Heart right ventricle (tissue), 16 donors: ENCODE measurements at regions not wholly inside any gene's neighbourhood (a gene's known extent, or its start where the extent isn't known, plus 50 kb on each side); places are given as distances from the start of the nearest gene placed in this dataset.

ENCODE experiments used
- ATAC-seq, 8 donors: fragments of 200-7000 bp; cut with Tn5 transposase; one replicate each; pipeline ENCODE4 v1.9.1; 2020; ENCODE audit warnings: mild to moderate bottlenecking in 8 of 8, moderate library complexity in 8 of 8, moderate number of reproducible peaks in 1 of 8
- DNase-seq, 2 donors: peaks; one replicate each; pipeline ENCODE4 v3.0.0-alpha.2; 2020
- H3K27ac ChIP-seq, 10 donors: fragments of 200-600 bp; sonication (generic) in 2 of 10; one replicate each; pipeline versions ENCODE4 v1.5.0 to v1.8.0; 2020 to 2022; ENCODE audit warnings: mild to moderate bottlenecking in 3 of 10
- H3K27me3 ChIP-seq, 7 donors: fragments of 200-600 bp; one replicate each; pipeline ENCODE4 v1.8.0; 2021 to 2022; ENCODE audit warnings: mild to moderate bottlenecking in 2 of 7
- H3K36me3 ChIP-seq, 9 donors: fragments of 200-600 bp; sonication (generic) in 1 of 9; one replicate each; pipeline versions ENCODE4 v1.5.0 to v1.8.0; 2020 to 2022; ENCODE audit warnings: mild to moderate bottlenecking in 2 of 9
- H3K4me1 ChIP-seq, 9 donors: fragments of 200-600 bp; sonication (generic) in 1 of 9; one replicate each; pipeline versions ENCODE4 v1.5.0 to v1.8.0; 2020 to 2022; ENCODE audit warnings: mild to moderate bottlenecking in 4 of 9
- H3K4me3 ChIP-seq, 10 donors: fragments of 200-600 bp; sonication (generic) in 2 of 10; one replicate each; pipeline versions ENCODE4 v1.5.0 to v1.8.0; 2020 to 2022; ENCODE audit warnings: mild to moderate bottlenecking in 7 of 10, moderate library complexity in 2 of 10
- H3K9me3 ChIP-seq, 11 donors: fragments of 200-600 bp in 10 of 11; sonication (generic) in 2 of 11; one replicate each; pipeline versions ENCODE4 v1.5.0 to v1.8.0; 2013 to 2022; ENCODE audit warnings: mild to moderate bottlenecking in 2 of 11, control low read depth in 1 of 11, moderate library complexity in 1 of 11
- WGBS, 2 donors: extraction: QIAGEN DNeasy Blood & Tissue Kit; methylation state at CpG; one replicate each; pipeline ENCODE4 v1.1.7; 2013; ENCODE audit warnings: inconsistent platforms in 1 of 2; 5-methylcytosine and 5-hydroxymethylcytosine counted together
- intact Hi-C, 10 donors: fragments of 100-400 bp; cut with DNase I; formaldehyde crosslinking; loops; one replicate each; pipeline versions ENCODE4 v1.11.1 to v1.14.2; 2022
- TF ChIP-seq, protein P1 (sequence below), 9 donors: fragments of 200-600 bp; sonication (generic) in 2 of 9; IDR thresholded peaks; one replicate each; pipeline versions ENCODE4 v1.5.0 to v1.8.0; 2021 to 2022; ENCODE audit warnings: antibody characterized with exemption in 9 of 9, mild to moderate bottlenecking in 5 of 9, moderate library complexity in 1 of 9
- donor health status: Arrhythmogenic right ventricular cardiomyopathy.
- donor health status: ischemic (EF 13 %, LVEDD 7.1; RV severe dilation, severe dysfunction).
- donor health status: healthy with polysubstance abuse.
- donor health status: DM: no; HTN: yes; CAD: no.
- donor health status: DM: no; HTN: no; CAD: no.
- donor health status: ischemic (EF 25% LVEDD 6.9; RV normal size, moderate dysfunction).
- donor health status: ischemic (EF 25% LVEDD 5.7; RV mildly dilated, moderate dysfunction).
- donor health status: healthy.
- donor health status: DM: yes; HTN: yes; CAD: no.
- donor health status: Ischemic cardiomyopathy.
- donor health status: ischemic (EF 35%, LVEDD 5.7; RV mildly dilated, moderate dysfunction).
- donor health status: nonischemic (EF 11% LVEDD 7.7; RV severe dilation, severe dysfunction).
- donor health status: DM: yes; HTN: yes; CAD: no.
- donor health status: PGD.
- donor health status: ischemic (EF 29% LVEDD 5.4; RV normal size, mild dysfunction).
- donor health status: nonischemic (EF 23%, LVEDD 6.1; RV moderate dilation, normal function).

- 60 to 64% methylated on average over 2 of the region's 2 CpGs for WGBS, 2 donors
- no peak overlapping the region for H3K27ac ChIP-seq
- intact Hi-C loops: no loop called here
- TF ChIP-seq, protein P1, sequence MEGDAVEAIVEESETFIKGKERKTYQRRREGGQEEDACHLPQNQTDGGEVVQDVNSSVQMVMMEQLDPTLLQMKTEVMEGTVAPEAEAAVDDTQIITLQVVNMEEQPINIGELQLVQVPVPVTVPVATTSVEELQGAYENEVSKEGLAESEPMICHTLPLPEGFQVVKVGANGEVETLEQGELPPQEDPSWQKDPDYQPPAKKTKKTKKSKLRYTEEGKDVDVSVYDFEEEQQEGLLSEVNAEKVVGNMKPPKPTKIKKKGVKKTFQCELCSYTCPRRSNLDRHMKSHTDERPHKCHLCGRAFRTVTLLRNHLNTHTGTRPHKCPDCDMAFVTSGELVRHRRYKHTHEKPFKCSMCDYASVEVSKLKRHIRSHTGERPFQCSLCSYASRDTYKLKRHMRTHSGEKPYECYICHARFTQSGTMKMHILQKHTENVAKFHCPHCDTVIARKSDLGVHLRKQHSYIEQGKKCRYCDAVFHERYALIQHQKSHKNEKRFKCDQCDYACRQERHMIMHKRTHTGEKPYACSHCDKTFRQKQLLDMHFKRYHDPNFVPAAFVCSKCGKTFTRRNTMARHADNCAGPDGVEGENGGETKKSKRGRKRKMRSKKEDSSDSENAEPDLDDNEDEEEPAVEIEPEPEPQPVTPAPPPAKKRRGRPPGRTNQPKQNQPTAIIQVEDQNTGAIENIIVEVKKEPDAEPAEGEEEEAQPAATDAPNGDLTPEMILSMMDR (IDR thresholded peaks at IDR 0.05): no peak
- no peak overlapping the region for H3K4me3 ChIP-seq
- H3K9me3 ChIP-seq: no peaks in the 10 kb centered on the region
- peaks cover 0 to 15% (median 0%) of the 10 kb centered on the region in 9 donors for H3K4me1 ChIP-seq
- H3K27me3 ChIP-seq: no peaks in the 10 kb centered on the region
- ATAC-seq (peak in 1 of 8 donors; percentile 44), DNase-seq (no peak)
- no peaks in the 10 kb centered on the region for H3K36me3 ChIP-seq
These were observed 344.4 kb upstream of the CCDC196 start for GRCh38 chr14:66141733-66142132.

DNA sequence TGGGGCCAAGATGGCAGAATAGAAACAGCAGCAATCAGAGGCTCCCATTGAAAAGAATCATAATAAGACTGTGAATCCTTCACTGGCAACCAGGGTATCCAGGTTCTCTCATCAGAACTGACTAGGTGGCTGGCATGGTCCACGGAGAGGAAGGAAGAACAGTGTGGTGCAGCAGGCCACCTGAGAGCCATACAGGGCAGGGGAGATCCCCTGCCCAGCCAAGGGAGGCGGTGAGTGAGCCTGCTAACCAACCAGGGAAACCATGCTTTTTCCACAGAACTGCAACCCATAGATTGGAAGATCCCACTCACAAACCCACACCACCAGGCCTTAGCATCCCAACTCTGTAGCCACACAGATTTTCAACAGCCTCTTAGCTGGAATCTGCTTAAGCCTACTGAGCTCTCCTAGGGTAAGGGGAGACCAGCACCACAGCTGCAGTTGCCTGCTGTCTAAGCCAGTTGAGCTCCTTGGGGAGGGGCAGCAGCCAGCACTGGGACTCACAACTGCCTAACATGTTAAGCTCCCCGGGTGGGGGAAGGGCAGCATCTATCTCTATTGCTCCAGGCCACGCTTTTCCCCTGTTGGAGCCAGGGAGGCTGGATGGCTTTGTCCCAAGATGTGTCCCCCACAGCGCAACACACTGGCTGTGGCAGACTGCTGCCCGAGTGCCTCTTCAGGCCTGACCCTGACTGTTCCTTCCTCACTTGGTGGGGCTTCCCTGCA, 342.6 kb upstream of the CCDC196 start:
- Histone ChIP-seq H3K27me3 (no peaks in the 10 kb centered on the region), H3K4me1 (peaks cover 0 to 15% (median 0%) of the 10 kb centered on the region in 9 donors), H3K9me3 (peaks cover 0 to 3% (median 0%) of the 10 kb centered on the region in 11 donors), H3K36me3 (no peaks in the 10 kb centered on the region), H3K27ac (no peak overlapping the region), H3K4me3 (no peak overlapping the region)
- intact Hi-C loops: no loop called here
- no peak for ATAC-seq
- no peak for DNase-seq
- TF ChIP-seq, protein P1 (IDR thresholded peaks at IDR 0.05): no peak
- 80 to 81% methylated on average over 6 of the region's 6 CpGs for WGBS, 2 donors

- DNase-seq (no peak), ATAC-seq (no peak)
- intact Hi-C loops: no loop called here
- TF ChIP-seq, protein P1 (IDR thresholded peaks at IDR 0.05): no peak
- no peaks in the 10 kb centered on the region for H3K4me1 ChIP-seq
- no peaks in the 10 kb centered on the region for H3K36me3 ChIP-seq
- no peak overlapping the region for H3K27ac ChIP-seq
- H3K9me3 ChIP-seq: peaks cover 0 to 18% (median 5%) of the 10 kb centered on the region in 11 donors
- H3K4me3 ChIP-seq: no peak overlapping the region
- no peaks in the 10 kb centered on the region for H3K27me3 ChIP-seq
These were observed 333.9 kb upstream of the CCDC196 start for GRCh38 chr14:66152302-66152701.

- Histone ChIP-seq H3K4me3 (no peak overlapping the region), H3K27ac (no peak overlapping the region), H3K9me3 (peaks cover 0 to 18% (median 5%) of the 10 kb centered on the region in 11 donors), H3K36me3 (no peaks in the 10 kb centered on the region), H3K27me3 (no peaks in the 10 kb centered on the region), H3K4me1 (no peaks in the 10 kb centered on the region)
- intact Hi-C loops: no loop called here
- 55 to 67% methylated on average over 5 of the region's 5 CpGs for WGBS, 2 donors
- ATAC-seq (no peak), DNase-seq (no peak)
- TF ChIP-seq, protein P1 (IDR thresholded peaks at IDR 0.05): no peak
These were observed 333.4 kb upstream of the CCDC196 start for GRCh38 chr14:66152747-66153146.
